Left renal cortex interstitium (tissue), 4 donors: ENCODE measurements at regions not wholly inside any gene's neighbourhood (a gene's known extent, or its start where the extent isn't known, plus 50 kb on each side); places are given as distances from the start of the nearest gene placed in this dataset.

Source experiments
- DNase-seq, 4 donors: peaks; one replicate each; pipeline ENCODE4 v3.0.0-alpha.2; 2013; ENCODE audit warnings: low read depth in 4 of 4, low spot score in 2 of 4, missing footprints in 1 of 4

DNA sequence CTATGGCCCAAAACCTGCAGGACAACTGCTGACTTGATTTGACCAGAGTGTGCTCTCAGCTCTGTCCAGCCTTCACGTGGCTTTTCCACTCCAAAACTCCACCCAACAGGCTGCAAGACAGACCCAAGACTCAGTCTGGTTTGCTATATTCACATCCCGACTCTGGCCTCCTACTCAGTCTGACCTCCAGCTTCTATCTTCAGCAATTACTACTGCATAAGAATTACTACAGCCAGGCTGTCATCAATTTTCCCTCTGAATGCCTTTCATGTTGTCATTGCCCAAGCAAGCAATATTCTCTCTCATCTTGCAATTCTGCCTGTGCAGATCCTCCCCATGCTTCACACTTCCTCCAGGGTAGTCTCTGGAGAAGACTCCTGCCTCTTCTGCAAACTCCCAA is 53.6 kb upstream of the GYPC start:
- no peak for DNase-seq
